GM21576 (cell line): ENCODE measurements at regions not wholly inside any gene's neighbourhood (a gene's known extent, or its start where the extent isn't known, plus 50 kb on each side); places are given as distances from the start of the nearest gene placed in this dataset.

Experiments
- ATAC-seq: cut with Tn5 transposase; IDR thresholded peaks from one replicate; pipeline ENCODE4 v1.9.1; 2021; ENCODE audit warnings: mild to moderate bottlenecking, moderate library complexity; ENCODE audit not compliant: unreplicated experiment

DNA sequence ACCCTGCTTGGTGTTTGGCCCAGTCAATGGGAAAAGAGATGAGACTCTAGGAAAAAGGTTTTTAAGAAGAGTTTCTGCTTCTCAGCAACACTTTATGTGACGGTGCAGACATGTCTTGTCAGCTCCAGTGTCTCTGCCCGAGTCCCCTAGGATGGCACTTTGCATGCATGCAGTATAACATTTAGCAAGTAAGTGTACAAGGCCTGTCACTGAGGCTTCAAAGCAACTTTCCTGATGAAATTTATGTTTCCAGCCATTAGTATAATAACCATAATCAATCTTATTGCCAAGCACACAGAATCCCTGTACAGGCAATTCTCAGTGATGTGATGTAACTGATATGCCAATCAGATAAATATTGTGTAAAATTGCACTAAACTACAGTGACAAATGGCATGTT, 248.1 kb upstream of the PLET1 start:
- no peak for ATAC-seq

GRCh38 chr11:112509300-112509699, 248.6 kb upstream of the PLET1 start:
- ATAC-seq: no peak

DNA sequence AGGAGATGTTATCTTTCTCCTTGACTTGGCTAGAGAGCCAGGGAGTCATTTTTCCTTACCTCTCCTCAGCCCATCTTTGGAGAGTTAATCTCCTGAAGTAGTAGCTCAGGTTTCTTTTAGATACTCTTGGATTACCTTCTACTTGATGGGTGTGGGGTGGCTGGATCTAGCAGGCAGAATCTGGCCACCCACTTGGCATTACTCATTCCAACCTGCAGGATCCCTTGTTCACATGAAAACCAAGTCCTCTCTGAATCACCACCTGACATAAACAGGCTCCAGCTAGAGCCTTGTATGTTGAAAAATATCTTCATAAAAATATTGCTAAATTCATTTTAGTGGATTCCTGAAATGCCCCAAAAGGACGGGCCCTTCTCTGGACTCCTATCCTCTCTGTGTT, 250.6 kb upstream of the PLET1 start:
- ATAC-seq: no peak

DNA sequence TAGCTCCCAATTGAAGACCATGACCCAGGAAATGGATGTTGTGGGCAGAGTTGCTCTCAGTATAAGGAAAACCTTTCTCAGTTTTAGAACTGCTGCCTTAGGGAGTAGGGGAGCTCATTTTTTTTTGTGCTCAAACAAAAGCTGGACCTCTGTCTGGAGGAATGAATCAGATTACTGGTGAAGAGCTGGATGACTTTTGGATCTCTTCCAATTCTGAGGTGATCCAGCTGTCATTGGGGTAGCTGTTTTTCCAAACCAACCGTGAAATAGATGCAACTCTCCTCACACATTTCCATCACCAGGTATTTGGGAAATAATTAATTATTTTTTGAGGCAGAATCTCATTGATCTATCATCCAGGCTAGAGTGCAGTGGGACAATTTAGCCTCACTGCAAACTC, 251.3 kb upstream of the PLET1 start:
- ATAC-seq: no peak

DNA sequence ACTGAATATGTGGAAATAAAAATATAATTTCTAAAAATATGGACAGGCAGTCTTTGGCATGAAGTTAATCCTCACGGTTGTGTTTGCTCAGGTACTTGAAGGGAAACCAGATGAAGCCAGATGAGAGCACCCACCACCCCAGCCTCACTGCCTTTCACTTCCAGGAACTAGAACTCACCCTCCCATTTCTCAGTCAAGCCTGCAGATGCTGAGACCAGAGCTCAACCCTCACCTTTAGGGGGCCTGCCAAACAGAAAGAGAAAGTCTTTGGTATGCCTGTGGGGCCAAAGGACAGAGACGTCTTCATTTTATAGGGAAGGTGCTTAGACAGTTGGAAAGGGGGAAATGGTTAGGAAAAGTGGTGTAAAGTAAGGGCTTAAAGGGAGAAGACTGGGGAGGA, 252.8 kb upstream of the PLET1 start:
- ATAC-seq: no peak

- no peak for ATAC-seq
Measured at GRCh38 chr11:112514011-112514740, 253.5 kb upstream of the PLET1 start.

GRCh38 chr11:112516261-112516660, 255.6 kb upstream of the PLET1 start:
- no peak for ATAC-seq

- no peak for ATAC-seq
Measured at GRCh38 chr11:112516755-112517154, 256.1 kb upstream of the PLET1 start.

DNA sequence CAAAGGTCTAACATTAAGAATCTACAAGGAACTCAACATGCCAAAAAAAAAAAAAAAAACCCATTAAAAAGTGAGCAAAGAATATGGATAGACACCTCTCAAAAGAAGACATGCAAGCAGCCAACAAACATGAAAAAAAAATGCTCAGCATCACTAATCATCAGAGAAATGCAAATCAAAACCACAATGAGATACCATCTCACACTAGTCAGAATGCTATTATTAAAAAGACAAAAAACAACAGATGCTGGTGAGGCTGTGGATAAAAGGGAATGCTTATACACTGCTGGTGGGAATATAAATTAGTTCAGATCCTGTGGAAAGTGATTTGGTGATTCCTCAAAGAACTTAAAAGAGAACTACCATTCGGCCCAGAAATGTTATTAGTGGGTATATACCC, 257.7 kb upstream of the PLET1 start:
- ATAC-seq: no peak

- ATAC-seq: no peak
Measured at GRCh38 chr11:112519751-112520150, 259.1 kb upstream of the PLET1 start.

- no peak for ATAC-seq
Measured at GRCh38 chr11:112520354-112520753, 259.7 kb upstream of the PLET1 start.

DNA sequence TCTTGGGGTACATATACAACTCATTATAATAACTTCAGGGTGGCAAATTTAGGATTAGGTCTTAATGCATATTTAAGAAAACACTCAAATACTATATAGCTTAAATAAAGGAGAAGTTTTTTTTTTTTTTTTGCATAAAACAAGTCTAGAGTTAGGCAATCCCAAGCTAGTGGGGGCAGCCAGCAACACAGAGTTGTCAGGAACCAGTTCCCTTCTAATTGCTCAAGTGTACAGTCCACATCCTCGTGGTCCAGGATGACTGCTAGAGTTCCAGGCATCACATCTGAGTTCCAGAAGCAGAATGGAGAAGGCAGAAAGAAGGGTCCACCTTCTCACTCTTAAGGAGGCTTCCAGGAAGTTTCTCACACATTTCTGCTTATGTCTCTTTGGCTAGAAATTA, 261.9 kb upstream of the PLET1 start:
- no peak for ATAC-seq

GRCh38 chr11:112523031-112523430, 262.4 kb upstream of the PLET1 start:
- ATAC-seq: no peak

- no peak for ATAC-seq
Measured at GRCh38 chr11:112523477-112523876, 262.8 kb upstream of the PLET1 start.

GRCh38 chr11:112523951-112524350, 263.3 kb upstream of the PLET1 start:
- no peak for ATAC-seq

- no peak for ATAC-seq
Measured at GRCh38 chr11:112524798-112525197, 264.1 kb upstream of the PLET1 start.

- ATAC-seq: no peak
Measured at GRCh38 chr11:112525270-112525669, 264.6 kb upstream of the PLET1 start.

GRCh38 chr11:112525844-112526590, 265.4 kb upstream of the PLET1 start:
- ATAC-seq: no peak

GRCh38 chr11:112526699-112527416, 266.2 kb upstream of the PLET1 start:
- no peak for ATAC-seq

DNA sequence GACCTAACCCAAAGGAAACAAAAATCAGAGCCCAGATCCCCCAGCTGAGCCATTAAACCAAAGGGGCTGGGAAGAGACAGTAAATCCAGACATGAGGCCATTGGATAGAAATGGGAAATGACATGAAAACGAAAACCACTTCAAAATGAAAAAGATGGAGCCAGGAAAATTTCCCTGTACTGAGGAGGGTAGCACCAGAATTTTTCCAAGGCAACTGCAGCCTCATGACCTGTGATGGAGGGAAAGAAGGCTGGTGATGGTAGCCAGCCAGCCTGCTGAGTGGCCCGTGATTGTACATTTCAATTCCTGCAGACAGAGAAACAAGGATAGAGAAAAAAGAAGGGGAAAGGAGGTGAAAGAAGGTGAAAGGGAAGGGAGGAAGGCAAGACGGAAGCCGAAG, 268.4 kb upstream of the PLET1 start:
- ATAC-seq: no peak

- ATAC-seq: no peak
Measured at GRCh38 chr11:112532506-112532905, 271.8 kb upstream of the PLET1 start.

GRCh38 chr11:112533682-112534081, 273.0 kb upstream of the PLET1 start:
- ATAC-seq: no peak
